BJ (cell line): ENCODE measurements at regions not wholly inside any gene's neighbourhood (a gene's known extent, or its start where the extent isn't known, plus 50 kb on each side); places are given as distances from the start of the nearest gene placed in this dataset.

Experiments
- CTCF ChIA-PET: fragments of 350-600 bp; formaldehyde crosslinking; extraction: SDS; loops from one replicate; lab custom pipeline; 2021; ENCODE audit warnings: antibody characterized with exemption, inconsistent platforms; lab: Yijun Ruan, JAX
- POLR2A ChIA-PET: fragments of 300-600 bp; sonication (Branson Sonifier 250); formaldehyde crosslinking; extraction: SDS; loops from one replicate; lab custom pipeline; 2021; ENCODE audit warnings: antibody characterized with exemption; lab: Charles Lee
- DNase-seq: peaks from one replicate; pipeline ENCODE4 v3.0.0-alpha.2; 2011; ENCODE audit warnings: low read depth
- H3K27me3 ChIP-seq: 2 replicates; pipeline ENCODE4 v1.6.0; 2011; ENCODE audit warnings: low read length; ENCODE audit not compliant: control insufficient read depth, insufficient read depth
- H3K36me3 ChIP-seq: 2 replicates; pipeline ENCODE4 v1.5.1; 2011; ENCODE audit warnings: low read length; ENCODE audit not compliant: control insufficient read depth, insufficient read depth
- H3K4me3 ChIP-seq: 2 replicates; pipeline ENCODE4 v1.5.1; 2011; ENCODE audit warnings: low read depth, mild to moderate bottlenecking, control low read depth, low read length
- TF ChIP-seq, protein P1 (sequence below): IDR thresholded peaks from 2 replicates; pipeline ENCODE4 v1.5.1; 2011; ENCODE audit warnings: low read depth, mild to moderate bottlenecking, control low read depth, inconsistent platforms, low read length, moderate library complexity; ENCODE audit not compliant: insufficient read depth

- no peak for DNase-seq
- ChIA-PET POLR2A (no interaction called here), CTCF (no interaction called here)
- Histone ChIP-seq H3K27me3 (no peaks in the 10 kb centered on the region), H3K4me3 (no peak overlapping the region), H3K36me3 (no peaks in the 10 kb centered on the region)
- TF ChIP-seq, protein P1, sequence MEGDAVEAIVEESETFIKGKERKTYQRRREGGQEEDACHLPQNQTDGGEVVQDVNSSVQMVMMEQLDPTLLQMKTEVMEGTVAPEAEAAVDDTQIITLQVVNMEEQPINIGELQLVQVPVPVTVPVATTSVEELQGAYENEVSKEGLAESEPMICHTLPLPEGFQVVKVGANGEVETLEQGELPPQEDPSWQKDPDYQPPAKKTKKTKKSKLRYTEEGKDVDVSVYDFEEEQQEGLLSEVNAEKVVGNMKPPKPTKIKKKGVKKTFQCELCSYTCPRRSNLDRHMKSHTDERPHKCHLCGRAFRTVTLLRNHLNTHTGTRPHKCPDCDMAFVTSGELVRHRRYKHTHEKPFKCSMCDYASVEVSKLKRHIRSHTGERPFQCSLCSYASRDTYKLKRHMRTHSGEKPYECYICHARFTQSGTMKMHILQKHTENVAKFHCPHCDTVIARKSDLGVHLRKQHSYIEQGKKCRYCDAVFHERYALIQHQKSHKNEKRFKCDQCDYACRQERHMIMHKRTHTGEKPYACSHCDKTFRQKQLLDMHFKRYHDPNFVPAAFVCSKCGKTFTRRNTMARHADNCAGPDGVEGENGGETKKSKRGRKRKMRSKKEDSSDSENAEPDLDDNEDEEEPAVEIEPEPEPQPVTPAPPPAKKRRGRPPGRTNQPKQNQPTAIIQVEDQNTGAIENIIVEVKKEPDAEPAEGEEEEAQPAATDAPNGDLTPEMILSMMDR, result no peak
Observed at GRCh38 chr15:45862034-45862433, 227.2 kb downstream of the SQOR start.

GRCh38 chr15:45863881-45864580, 229.2 kb downstream of the SQOR start:
- no peak overlapping the region for H3K4me3 ChIP-seq
- POLR2A ChIA-PET, result no interaction called here
- DNase-seq, result no peak
- no peaks in the 10 kb centered on the region for H3K36me3 ChIP-seq
- TF ChIP-seq, protein P1, result no peak
- CTCF ChIA-PET, result no interaction called here
- H3K27me3 ChIP-seq, result no peaks in the 10 kb centered on the region

DNA sequence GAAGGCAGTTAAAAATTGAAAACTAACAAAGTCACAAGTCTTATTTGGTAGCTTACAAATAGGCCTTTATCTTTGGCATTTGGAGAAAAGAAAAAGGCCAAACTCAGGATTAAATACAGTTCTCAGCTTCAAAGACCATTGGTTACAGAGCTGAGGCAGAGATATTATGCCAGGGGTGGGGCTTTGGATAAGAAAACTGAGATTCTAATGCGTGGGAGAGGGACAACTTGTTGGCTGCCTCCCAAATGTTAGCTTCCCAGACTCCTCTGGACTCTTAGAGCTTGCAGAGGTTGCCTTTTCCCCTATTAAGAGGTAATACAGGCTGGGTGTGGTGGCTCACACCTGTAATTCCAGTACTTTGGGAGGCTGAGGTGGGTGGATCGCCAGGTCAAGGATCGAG, 231.8 kb downstream of the SQOR start:
- ChIA-PET CTCF (no interaction called here), POLR2A (no interaction called here)
- TF ChIP-seq, protein P1, result no peak
- Histone ChIP-seq H3K36me3 (no peaks in the 10 kb centered on the region), H3K27me3 (no peaks in the 10 kb centered on the region), H3K4me3 (no peak overlapping the region)
- no peak for DNase-seq

- no peaks in the 10 kb centered on the region for H3K27me3 ChIP-seq
- POLR2A ChIA-PET, result no interaction called here
- no peak overlapping the region for H3K4me3 ChIP-seq
- no peak for DNase-seq
- CTCF ChIA-PET, result no interaction called here
- TF ChIP-seq, protein P1, result no peak
- no peaks in the 10 kb centered on the region for H3K36me3 ChIP-seq
Observed at GRCh38 chr15:45867281-45867680, 232.5 kb downstream of the SQOR start.

DNA sequence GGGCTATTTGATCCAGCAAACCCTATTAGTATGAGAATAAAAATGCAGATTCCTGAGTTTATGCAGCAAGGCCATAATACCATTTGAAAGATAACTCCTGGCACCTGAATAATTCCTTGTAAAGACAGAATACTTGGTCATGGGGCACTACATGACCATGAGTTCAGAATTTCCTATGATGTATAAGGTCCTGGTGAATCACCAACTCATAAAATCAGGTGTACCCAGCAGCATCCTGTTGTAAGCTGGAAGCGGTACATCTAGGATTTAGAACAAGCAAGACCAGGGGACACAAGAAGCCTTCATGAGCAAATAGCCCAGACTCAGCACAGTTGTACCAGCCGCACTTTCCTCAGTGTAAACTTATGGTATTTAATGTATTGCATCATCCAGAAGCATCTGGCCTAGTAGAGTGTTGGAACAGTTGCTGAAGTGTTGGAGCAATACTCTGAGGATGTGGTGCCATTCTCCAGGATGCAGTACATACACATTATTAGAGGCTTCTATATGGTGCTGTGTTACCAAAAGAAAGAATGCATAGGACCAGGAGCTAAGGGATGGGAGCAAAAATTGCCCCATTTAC, 233.4 kb downstream of the SQOR start:
- ChIA-PET CTCF (no interaction called here), POLR2A (interaction anchor here (0.5 kb wide), 1 partner anchor 32 kb away, joined by 5 read pairs; no protein-coding TSS in a partner anchor)
- H3K27me3 ChIP-seq, result no peaks in the 10 kb centered on the region
- DNase-seq, result no peak
- TF ChIP-seq, protein P1, result no peak
- no peaks in the 10 kb centered on the region for H3K36me3 ChIP-seq
- H3K4me3 ChIP-seq, result no peak overlapping the region
